ENCODE measurements at regions not wholly inside any gene's neighbourhood (a gene's known extent, or its start where the extent isn't known, plus 50 kb on each side); places are given as distances from the start of the nearest gene placed in this dataset.

DNA sequence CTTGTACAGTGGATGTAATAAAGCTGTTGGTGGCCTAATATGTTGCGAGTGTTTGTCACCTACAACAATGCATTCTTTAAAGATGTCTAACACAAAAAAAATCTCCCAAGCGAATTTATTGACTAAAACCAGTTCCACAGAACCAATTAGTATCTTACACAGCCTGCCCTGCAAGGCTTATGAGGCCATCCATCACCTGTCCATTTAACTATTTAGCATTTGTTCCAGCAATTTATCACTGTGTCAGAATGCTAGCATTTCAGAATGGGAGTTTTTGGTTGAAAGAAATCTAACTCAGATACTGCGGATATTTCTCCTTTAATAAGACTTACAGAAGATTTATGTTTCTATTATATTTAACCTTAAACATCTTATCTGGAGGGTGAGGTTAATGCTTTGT, 831.1 kb upstream of the PRMT6 start:
- Mint-ChIP-seq H3K4me3 (ENCODE audit: unreplicated experiment) (no peak overlapping the region), H3K4me1 (ENCODE audit: unreplicated experiment) (no peaks in the 10 kb centered on the region), H3K27ac (ENCODE audit: unreplicated experiment) (no peak overlapping the region), H3K9me3 (ENCODE audit: unreplicated experiment) (no peaks in the 10 kb centered on the region), H3K27me3 (ENCODE audit: unreplicated experiment) (no peaks in the 10 kb centered on the region), H3K36me3 (ENCODE audit: low read depth, unreplicated experiment) (no peaks in the 10 kb centered on the region)
- TF ChIP-seq CTCF (IDR thresholded peaks at IDR 0.05; ENCODE audit: unreplicated experiment) = no peak
- DNase-seq (ENCODE audit: low spot score) = no peak

DNA sequence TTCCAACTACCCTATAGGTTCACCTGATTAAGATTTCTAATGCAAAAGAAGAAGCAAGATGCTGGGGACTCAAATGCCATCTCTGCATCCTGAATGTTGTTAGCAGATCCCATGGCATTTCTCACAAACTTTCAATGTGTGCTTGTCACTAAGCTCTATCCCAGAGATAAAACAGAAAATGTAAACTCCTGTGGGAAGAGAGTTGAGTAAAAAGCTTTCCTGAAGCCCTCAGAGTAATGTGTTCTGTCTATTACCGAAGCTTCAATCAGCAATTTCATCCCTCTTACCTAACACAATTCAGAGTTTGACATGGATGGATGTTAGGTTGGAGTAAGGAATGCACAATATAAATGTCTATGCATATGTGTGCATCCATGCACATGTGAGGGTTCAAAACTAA, 829.9 kb upstream of the PRMT6 start:
- no peak for TF ChIP-seq CTCF (IDR thresholded peaks at IDR 0.05; ENCODE audit: unreplicated experiment)
- Mint-ChIP-seq H3K4me1 (ENCODE audit: unreplicated experiment) (no peaks in the 10 kb centered on the region), H3K9me3 (ENCODE audit: unreplicated experiment) (no peaks in the 10 kb centered on the region), H3K27ac (ENCODE audit: unreplicated experiment) (no peak overlapping the region), H3K4me3 (ENCODE audit: unreplicated experiment) (no peak overlapping the region), H3K27me3 (ENCODE audit: unreplicated experiment) (no peaks in the 10 kb centered on the region), H3K36me3 (ENCODE audit: low read depth, unreplicated experiment) (no peaks in the 10 kb centered on the region)
- no peak for DNase-seq (ENCODE audit: low spot score)

GRCh38 chr1:106232128-106232527, 824.3 kb upstream of the PRMT6 start:
- Mint-ChIP-seq H3K36me3 (ENCODE audit: low read depth, unreplicated experiment) (no peaks in the 10 kb centered on the region), H3K9me3 (ENCODE audit: unreplicated experiment) (no peaks in the 10 kb centered on the region), H3K27ac (ENCODE audit: unreplicated experiment) (no peak overlapping the region), H3K27me3 (ENCODE audit: unreplicated experiment) (no peaks in the 10 kb centered on the region), H3K4me3 (ENCODE audit: unreplicated experiment) (no peak overlapping the region), H3K4me1 (ENCODE audit: unreplicated experiment) (no peaks in the 10 kb centered on the region)
- DNase-seq (ENCODE audit: low spot score) = no peak
- TF ChIP-seq CTCF (IDR thresholded peaks at IDR 0.05; ENCODE audit: unreplicated experiment) = no peak

- no peaks in the 10 kb centered on the region for H3K27me3 Mint-ChIP-seq (ENCODE audit: unreplicated experiment)
- H3K36me3 Mint-ChIP-seq (ENCODE audit: low read depth, unreplicated experiment) = no peaks in the 10 kb centered on the region
- DNase-seq (ENCODE audit: low spot score) = no peak
- no peaks in the 10 kb centered on the region for H3K9me3 Mint-ChIP-seq (ENCODE audit: unreplicated experiment)
- no peaks in the 10 kb centered on the region for H3K4me1 Mint-ChIP-seq (ENCODE audit: unreplicated experiment)
- H3K4me3 Mint-ChIP-seq (ENCODE audit: unreplicated experiment) = no peak overlapping the region
- no peak overlapping the region for H3K27ac Mint-ChIP-seq (ENCODE audit: unreplicated experiment)
- TF ChIP-seq CTCF (IDR thresholded peaks at IDR 0.05; ENCODE audit: unreplicated experiment) = no peak
Observed at GRCh38 chr1:106233511-106233910, 823.0 kb upstream of the PRMT6 start.

DNA sequence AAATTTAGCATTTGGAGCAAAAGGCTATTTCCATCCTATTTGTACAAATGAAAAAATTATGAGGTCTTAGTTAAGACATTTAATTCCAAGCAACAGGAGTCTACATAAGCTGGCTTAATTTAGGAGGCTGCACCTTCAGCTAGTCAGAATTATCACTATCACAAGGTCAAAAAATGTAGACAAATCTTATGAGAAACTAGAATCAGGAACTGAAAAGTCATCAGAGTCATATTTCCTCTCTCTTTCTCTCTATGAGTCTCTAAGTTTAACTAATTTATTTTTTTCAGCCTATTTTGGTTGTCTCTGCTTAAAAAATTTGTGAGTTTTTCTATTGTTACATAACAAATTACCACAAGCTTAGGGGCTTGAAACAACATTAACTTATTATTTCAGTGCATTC, 807.1 kb upstream of the PRMT6 start:
- H3K4me1 Mint-ChIP-seq (ENCODE audit: unreplicated experiment) = no peaks in the 10 kb centered on the region
- no peak overlapping the region for H3K27ac Mint-ChIP-seq (ENCODE audit: unreplicated experiment)
- no peaks in the 10 kb centered on the region for H3K9me3 Mint-ChIP-seq (ENCODE audit: unreplicated experiment)
- no peak overlapping the region for H3K4me3 Mint-ChIP-seq (ENCODE audit: unreplicated experiment)
- no peak for DNase-seq (ENCODE audit: low spot score)
- H3K36me3 Mint-ChIP-seq (ENCODE audit: low read depth, unreplicated experiment) = no peaks in the 10 kb centered on the region
- H3K27me3 Mint-ChIP-seq (ENCODE audit: unreplicated experiment) = no peaks in the 10 kb centered on the region
- no peak for TF ChIP-seq CTCF (IDR thresholded peaks at IDR 0.05; ENCODE audit: unreplicated experiment)
